WTC11 (cell line): ENCODE measurements at regions not wholly inside any gene's neighbourhood (a gene's known extent, or its start where the extent isn't known, plus 50 kb on each side); places are given as distances from the start of the nearest gene placed in this dataset.

ENCODE experiments used
- CREB1 ChIP-seq: sonication (generic); formaldehyde crosslinking; IDR thresholded peaks from 2 replicates; pipeline ENCODE4 v1.8.0; 2023; ENCODE audit warnings: mild to moderate bottlenecking, missing genetic modification reagents
- CREM ChIP-seq: sonication (generic); formaldehyde crosslinking; IDR thresholded peaks from 2 replicates; pipeline ENCODE4 v1.8.1; 2022; ENCODE audit warnings: mild to moderate bottlenecking, missing genetic modification reagents, moderate library complexity
- CTCF ChIP-seq: fragments of 200-600 bp; IDR thresholded peaks from 2 replicates; pipeline ENCODE4 v1.8.0; 2022; ENCODE audit warnings: antibody characterized with exemption
- NFYB ChIP-seq: sonication (generic); formaldehyde crosslinking; conservative IDR thresholded peaks from 2 replicates; pipeline ENCODE4 v1.8.0; 2022; ENCODE audit warnings: low read depth, missing genetic modification reagents
- SP1 ChIP-seq: sonication (generic); formaldehyde crosslinking; conservative IDR thresholded peaks from 2 replicates; pipeline ENCODE4 v1.8.1; 2022; ENCODE audit warnings: missing genetic modification reagents
- ZNF138 ChIP-seq: sonication (generic); formaldehyde crosslinking; conservative IDR thresholded peaks from 2 replicates; pipeline ENCODE4 v1.8.1; 2022; ENCODE audit warnings: mild to moderate bottlenecking, moderate library complexity, missing genetic modification reagents
- ZNF281 ChIP-seq: sonication (generic); formaldehyde crosslinking; IDR thresholded peaks from 2 replicates; pipeline ENCODE4 v1.8.0; 2023; ENCODE audit warnings: mild to moderate bottlenecking, missing genetic modification reagents

GRCh38 chr16:52271088-52271750 lies 275.7 kb downstream of the TOX3 start:
- TF ChIP-seq CTCF (no peak), ZNF138 (CRISPR knock-in tag) (no peak), SP1 (no peak), NFYB (CRISPR knock-in tag) (no peak), ZNF281 (CRISPR knock-in tag) (no peak), CREM (no peak), CREB1 (no peak)
